ENCODE measurements at regions not wholly inside any gene's neighbourhood (a gene's known extent, or its start where the extent isn't known, plus 50 kb on each side); places are given as distances from the start of the nearest gene placed in this dataset.
"Not testable (repeated sequence)": the region's sequence is repeated elsewhere in the genome, so short reads cannot be mapped to it uniquely, and the experiment has no call there.

DNA sequence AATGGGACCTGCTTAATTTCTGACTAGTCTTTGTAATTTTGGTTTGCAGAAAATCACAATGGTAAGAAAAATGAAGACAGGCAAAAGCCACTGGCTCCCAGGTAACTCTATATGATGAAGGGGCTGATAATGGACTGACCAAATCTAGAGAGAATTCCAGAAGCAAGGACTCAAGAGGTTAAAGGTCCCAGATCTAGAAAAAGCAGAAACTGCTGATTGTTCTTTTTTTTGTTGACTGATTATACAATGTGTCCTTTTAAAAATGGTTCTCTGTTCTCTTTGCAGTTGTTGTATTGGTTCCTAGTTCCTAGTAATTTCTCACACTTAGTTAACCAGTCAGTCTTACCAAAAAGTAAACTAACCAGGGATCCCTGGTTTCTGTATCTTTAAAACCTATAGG lies 81.4 kb downstream of the PPIAL4C start:
- H3K36me3 ChIP-seq (ENCODE audit: insufficient read depth, low read length); H3K9ac ChIP-seq (ENCODE audit: low read depth, low read length); H3K9me3 ChIP-seq (ENCODE audit: insufficient read depth, low read depth, low read length); H3K4me1 ChIP-seq (ENCODE audit: insufficient read depth, low read length); H3K4me3 ChIP-seq (ENCODE audit: low read length); H3K27me3 ChIP-seq (ENCODE audit: insufficient read depth, low read length); H3K27ac ChIP-seq (ENCODE audit: low read depth, low read length): not testable (repeated sequence)

DNA sequence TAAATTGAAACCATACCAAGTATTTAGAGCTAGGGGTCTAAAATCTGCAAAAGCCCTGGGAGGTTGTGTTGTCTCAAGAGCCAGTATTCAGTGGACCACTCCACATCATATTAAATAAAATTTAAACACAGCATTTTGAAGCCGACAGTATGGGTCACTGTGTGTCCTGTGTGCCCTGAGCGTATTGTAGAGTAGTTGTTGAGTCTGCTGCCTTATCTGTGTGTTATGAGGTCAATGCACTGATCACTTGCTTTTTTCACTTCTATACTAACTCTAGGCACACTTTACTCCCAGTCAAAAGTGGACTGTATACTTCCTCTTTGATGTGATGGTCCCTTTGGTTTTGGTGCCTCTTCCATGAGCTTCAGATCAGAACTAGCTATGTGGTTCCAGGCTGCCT lies 81.9 kb downstream of the PPIAL4C start:
- H3K4me1 ChIP-seq (ENCODE audit: insufficient read depth, low read length); H3K4me3 ChIP-seq (ENCODE audit: low read length); H3K9me3 ChIP-seq (ENCODE audit: insufficient read depth, low read depth, low read length); H3K36me3 ChIP-seq (ENCODE audit: insufficient read depth, low read length); H3K9ac ChIP-seq (ENCODE audit: low read depth, low read length); H3K27me3 ChIP-seq (ENCODE audit: insufficient read depth, low read length); H3K27ac ChIP-seq (ENCODE audit: low read depth, low read length): not testable (repeated sequence)
- WGBS: no CpG with 5 or more reads among the region's 2 CpGs

DNA sequence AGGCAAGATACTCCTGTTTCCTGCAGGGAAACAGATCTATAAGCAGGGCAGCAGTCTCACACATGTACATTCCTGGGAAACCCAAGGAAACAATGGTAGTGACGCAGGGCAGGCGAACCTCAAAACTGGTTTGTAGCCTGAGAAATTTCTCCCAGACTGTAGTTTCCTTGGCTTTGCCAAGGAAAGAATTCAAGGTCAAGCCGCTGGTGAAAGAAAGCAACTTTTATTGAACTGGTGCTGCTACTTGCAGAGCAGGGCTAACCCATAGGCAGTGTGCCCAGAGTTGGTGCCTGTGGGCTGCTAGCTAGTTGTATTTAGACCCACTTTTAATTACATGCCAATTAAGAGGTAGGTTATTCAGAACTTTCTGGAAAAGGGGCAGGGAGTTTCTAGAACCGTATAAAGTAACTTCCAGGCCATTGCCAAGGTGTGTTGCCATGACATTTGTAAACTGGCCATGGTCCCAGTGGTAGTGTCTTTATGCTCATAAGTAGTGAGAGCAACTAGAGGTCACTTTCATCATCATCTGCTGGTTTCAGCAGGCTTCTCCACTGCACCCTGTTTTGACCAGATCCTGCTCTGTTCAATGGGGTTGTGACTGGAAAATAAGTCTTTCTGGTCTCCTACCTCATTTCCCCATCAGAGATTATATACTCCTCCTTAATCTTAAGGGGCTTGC lies 89.7 kb downstream of the PPIAL4C start:
- not testable (repeated sequence) for H3K4me1 ChIP-seq (ENCODE audit: insufficient read depth, low read length); H3K27me3 ChIP-seq (ENCODE audit: insufficient read depth, low read length); H3K36me3 ChIP-seq (ENCODE audit: insufficient read depth, low read length); H3K4me3 ChIP-seq (ENCODE audit: low read length); H3K9me3 ChIP-seq (ENCODE audit: insufficient read depth, low read depth, low read length); H3K27ac ChIP-seq (ENCODE audit: low read depth, low read length); H3K9ac ChIP-seq (ENCODE audit: low read depth, low read length)
- 95% methylated on average over 3 of the region's 4 CpGs for WGBS

DNA sequence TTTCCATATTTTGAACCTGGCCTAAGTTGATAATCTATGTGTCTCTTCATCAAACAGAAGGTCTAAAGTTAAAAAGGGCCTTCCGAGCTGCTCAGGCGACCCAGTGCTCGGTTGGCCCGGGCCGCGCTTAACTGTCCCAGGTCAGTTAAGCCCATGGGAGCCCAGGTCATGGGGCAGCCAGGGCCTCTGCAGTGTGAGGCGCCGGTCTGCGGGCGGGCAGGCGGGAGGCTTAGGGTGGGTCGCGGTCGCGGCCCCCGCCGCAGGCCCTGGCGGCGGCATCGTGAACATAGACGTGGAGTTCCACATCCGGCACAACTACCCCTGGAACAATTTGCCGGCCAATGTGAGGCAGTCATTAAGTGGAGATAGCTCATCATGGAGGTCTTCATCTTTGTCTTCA lies 91.3 kb downstream of the PPIAL4C start:
- not testable (repeated sequence) for H3K36me3 ChIP-seq (ENCODE audit: insufficient read depth, low read length); H3K4me1 ChIP-seq (ENCODE audit: insufficient read depth, low read length)
- 98% methylated on average over 23 of the region's 23 CpGs for WGBS

DNA sequence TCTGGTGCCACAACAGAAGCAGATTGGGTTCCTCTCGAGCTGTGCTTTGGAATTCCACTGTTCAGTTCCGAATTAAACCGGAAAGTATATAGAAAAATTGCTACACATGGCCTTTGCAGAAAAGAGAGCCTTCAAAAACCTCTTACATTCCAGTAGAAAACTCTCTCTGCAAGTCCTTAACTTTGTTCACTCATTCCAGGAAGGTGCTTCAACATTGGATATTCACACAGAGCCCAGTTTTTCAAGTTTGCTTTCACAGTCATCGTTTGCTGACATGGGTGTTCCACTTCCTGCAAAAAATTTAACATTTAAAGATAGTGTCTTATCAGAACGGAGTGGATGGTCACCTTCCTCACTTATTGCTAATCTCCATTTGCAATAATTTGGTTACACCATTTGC lies 93.7 kb downstream of the PPIAL4C start:
- not testable (repeated sequence) for H3K4me1 ChIP-seq (ENCODE audit: insufficient read depth, low read length); H3K4me3 ChIP-seq (ENCODE audit: low read length); H3K27me3 ChIP-seq (ENCODE audit: insufficient read depth, low read length); H3K36me3 ChIP-seq (ENCODE audit: insufficient read depth, low read length); H3K9me3 ChIP-seq (ENCODE audit: insufficient read depth, low read depth, low read length); H3K9ac ChIP-seq (ENCODE audit: low read depth, low read length); H3K27ac ChIP-seq (ENCODE audit: low read depth, low read length)
- 86% methylated on average over 4 of the region's 5 CpGs for WGBS

More for the DNA sequence above, 91.3 kb downstream of the PPIAL4C start:
- not testable (repeated sequence) for H3K27me3 ChIP-seq (ENCODE audit: insufficient read depth, low read length); H3K27ac ChIP-seq (ENCODE audit: low read depth, low read length); H3K4me3 ChIP-seq (ENCODE audit: low read length); H3K9ac ChIP-seq (ENCODE audit: low read depth, low read length); H3K9me3 ChIP-seq (ENCODE audit: insufficient read depth, low read depth, low read length)

DNA sequence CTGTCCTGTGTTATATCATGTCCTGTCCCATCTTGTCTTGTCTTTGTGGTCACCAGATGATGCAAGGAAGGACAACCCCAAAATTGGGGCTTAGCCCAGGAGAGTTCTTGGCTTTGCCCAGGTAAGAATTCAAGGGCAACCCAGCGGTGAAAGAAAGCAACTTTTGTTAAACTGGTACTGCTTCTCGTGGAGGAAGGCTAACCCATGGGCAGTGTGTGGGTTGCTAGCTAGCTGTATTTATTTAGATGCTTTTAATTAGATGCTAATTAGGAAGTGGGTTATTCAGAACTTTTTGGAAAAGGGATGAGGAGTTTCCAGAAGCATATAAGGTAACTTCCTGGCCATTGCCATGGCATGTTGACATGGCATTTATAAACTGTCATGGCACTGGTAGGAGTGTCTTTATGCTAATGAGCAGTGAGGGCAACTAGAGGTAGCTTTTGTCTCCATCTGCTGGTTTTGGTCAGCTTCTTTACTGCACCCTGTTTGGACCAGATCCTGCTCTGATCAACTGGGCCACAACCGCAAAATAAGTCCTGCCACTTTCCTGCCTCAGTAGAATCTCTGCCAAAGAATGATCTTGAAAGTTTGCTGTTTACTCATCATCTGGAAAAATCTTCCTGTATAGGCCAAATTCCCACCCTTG lies 95.8 kb upstream of the FCGR1A start:
- H3K4me3 ChIP-seq (ENCODE audit: low read length); H3K27me3 ChIP-seq (ENCODE audit: insufficient read depth, low read length); H3K4me1 ChIP-seq (ENCODE audit: insufficient read depth, low read length); H3K36me3 ChIP-seq (ENCODE audit: insufficient read depth, low read length); H3K27ac ChIP-seq (ENCODE audit: low read depth, low read length); H3K9me3 ChIP-seq (ENCODE audit: insufficient read depth, low read depth, low read length); H3K9ac ChIP-seq (ENCODE audit: low read depth, low read length): not testable (repeated sequence)
- WGBS: no CpG with 5 or more reads among the region's 3 CpGs

DNA sequence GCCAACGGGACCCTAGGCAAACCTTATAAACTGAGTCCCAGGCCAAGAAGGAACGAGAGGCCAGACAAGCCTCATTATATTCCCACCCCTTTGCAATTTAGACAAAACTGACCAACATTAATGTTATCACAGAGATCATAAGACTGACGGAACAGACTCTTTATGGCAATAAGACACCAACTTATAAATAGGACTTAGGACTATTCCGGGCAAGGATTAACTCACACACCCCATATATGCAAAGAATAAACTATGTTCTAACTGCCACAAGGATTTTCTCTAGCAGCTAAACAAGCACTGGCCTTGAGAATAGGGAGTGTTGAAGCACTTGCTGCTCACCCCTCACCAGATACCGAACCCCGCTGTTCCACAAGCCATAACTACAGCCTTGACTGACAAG lies 91.1 kb upstream of the FCGR1A start:
- not testable (repeated sequence) for H3K27ac ChIP-seq (ENCODE audit: low read depth, low read length); H3K9me3 ChIP-seq (ENCODE audit: insufficient read depth, low read depth, low read length); H3K4me1 ChIP-seq (ENCODE audit: insufficient read depth, low read length); H3K9ac ChIP-seq (ENCODE audit: low read depth, low read length); H3K27me3 ChIP-seq (ENCODE audit: insufficient read depth, low read length); H3K36me3 ChIP-seq (ENCODE audit: insufficient read depth, low read length); H3K4me3 ChIP-seq (ENCODE audit: low read length)
- 92% methylated on average over 3 of the region's 6 CpGs for WGBS

DNA sequence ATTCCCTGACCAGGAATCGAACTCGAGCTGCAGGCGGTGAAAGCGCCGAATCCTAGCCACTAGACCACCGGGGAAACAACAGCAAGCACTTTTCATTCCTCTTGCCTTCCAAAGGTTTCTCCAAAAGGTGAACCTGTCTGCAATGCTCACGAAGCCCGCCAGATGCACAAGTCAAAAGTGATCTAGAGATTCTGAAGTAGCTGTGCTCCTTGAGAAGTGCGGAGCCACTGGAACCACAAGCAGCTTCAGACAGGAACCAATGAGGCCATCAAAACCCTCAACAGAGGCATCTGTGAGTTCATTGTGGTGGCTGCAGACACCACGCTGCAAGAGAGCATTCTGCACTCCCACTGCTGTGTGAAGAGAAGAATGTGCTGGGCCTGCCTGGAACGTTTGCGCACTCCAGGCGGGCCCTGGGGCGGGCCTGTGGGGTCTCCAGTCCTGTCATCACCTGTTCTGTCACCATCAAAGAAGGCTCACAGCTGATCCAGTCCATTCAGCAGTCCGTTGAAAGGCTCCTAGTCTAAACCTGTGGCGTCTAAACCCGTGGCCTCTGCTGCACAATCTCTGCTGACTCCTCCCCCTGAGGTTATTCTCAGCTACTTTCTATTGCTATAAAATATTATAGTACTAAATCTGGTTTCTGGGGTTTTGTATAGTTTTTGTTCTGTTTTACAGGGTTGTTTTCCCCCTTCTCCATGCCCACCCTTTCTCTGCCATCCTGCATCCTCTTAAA lies 89.5 kb upstream of the FCGR1A start:
- not testable (repeated sequence) for H3K4me3 ChIP-seq (ENCODE audit: low read length); H3K9ac ChIP-seq (ENCODE audit: low read depth, low read length); H3K4me1 ChIP-seq (ENCODE audit: insufficient read depth, low read length); H3K27me3 ChIP-seq (ENCODE audit: insufficient read depth, low read length); H3K9me3 ChIP-seq (ENCODE audit: insufficient read depth, low read depth, low read length); H3K36me3 ChIP-seq (ENCODE audit: insufficient read depth, low read length); H3K27ac ChIP-seq (ENCODE audit: low read depth, low read length)
- WGBS: 97% methylated on average over 8 of the region's 17 CpGs

DNA sequence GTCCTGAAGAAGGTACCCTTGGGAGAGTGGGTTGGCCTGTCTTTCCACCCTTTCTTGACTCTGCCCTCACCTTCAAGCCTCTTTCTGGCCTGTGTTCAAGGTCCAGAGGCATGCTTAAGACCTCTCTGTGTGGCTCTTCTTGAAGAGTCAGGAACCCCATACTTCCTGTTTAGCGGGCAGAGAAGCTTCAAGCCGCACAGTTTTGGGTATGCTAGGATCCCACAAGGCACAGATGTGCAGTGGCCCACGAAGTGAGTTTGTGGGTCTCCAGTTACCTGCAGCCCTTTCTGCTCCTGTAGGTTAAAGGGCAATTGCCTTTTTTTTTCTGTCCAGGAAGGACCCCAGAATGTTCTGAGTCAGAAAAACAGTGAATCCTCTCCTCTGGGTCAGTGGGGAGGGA lies 87.4 kb upstream of the FCGR1A start:
- not testable (repeated sequence) for H3K36me3 ChIP-seq (ENCODE audit: insufficient read depth, low read length); H3K4me3 ChIP-seq (ENCODE audit: low read length); H3K27me3 ChIP-seq (ENCODE audit: insufficient read depth, low read length); H3K9me3 ChIP-seq (ENCODE audit: insufficient read depth, low read depth, low read length); H3K4me1 ChIP-seq (ENCODE audit: insufficient read depth, low read length); H3K9ac ChIP-seq (ENCODE audit: low read depth, low read length); H3K27ac ChIP-seq (ENCODE audit: low read depth, low read length)
- WGBS: 100% methylated on average over 2 of the region's 3 CpGs

DNA sequence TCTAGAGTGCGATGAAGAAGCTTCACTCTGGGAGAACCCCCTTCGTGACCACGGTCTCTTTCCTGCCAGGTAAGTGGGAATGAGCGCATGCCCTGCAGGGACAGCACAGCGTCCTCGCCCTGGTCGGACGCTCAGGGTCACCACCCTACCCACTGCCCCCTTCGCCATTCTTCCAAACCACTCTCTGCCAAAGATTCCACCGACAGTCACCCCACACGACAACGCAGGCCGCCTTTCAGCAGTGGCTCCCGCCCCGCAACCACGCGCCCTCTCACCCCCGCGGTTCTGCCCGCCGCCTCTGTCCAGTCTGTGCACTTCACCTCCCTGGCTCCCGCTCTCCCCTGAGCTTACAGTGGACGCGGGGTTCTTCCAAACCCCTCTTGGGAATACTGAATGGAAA lies 82.3 kb upstream of the FCGR1A start:
- H3K27me3 ChIP-seq (ENCODE audit: insufficient read depth, low read length); H3K9me3 ChIP-seq (ENCODE audit: insufficient read depth, low read depth, low read length); H3K4me1 ChIP-seq (ENCODE audit: insufficient read depth, low read length); H3K27ac ChIP-seq (ENCODE audit: low read depth, low read length); H3K4me3 ChIP-seq (ENCODE audit: low read length); H3K9ac ChIP-seq (ENCODE audit: low read depth, low read length); H3K36me3 ChIP-seq (ENCODE audit: insufficient read depth, low read length): not testable (repeated sequence)
- WGBS: 98% methylated on average over 12 of the region's 24 CpGs

DNA sequence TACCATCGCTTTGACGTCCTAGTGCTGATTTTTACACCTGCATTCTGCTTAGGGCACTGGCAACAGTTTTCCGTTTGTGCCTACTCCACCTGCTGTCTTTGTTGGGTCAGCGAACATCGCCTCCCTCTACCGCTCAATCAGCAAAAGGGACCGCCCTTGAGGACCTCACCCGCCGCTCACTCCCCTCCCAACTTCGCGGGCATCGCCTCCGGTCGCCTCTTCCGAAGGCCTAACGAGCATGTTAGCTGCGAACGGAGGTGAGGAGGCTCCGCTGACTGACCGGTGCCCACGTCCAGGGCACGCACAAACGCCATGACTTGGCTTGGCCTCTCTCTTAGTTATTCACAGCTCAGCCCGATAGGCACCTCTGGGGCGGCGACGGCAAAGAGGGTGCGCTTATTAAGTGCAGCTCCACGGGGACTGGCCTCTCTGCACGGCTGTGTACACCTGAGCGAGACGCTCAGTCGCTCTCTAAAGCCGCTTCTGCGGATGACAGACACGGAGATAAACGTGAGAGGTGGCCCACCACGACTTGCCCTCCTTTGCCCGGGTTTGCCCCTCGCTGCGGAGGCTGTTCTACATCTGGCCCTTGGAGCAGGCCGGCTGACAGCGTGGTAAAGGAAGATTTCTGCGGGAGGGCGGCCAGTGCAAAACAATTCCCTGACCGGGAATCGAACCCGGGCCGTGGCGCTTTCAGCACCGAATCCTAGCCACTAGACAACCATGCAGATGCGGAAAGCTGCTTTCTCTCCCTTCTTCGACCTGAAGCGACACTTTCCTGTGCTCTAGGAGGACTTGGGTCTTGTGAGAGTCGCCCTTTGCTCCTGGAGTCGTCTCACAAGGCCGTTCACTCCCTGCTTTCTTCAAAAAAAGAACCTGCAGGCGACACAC lies 81.6 kb upstream of the FCGR1A start:
- H3K27me3 ChIP-seq (ENCODE audit: insufficient read depth, low read length); H3K27ac ChIP-seq (ENCODE audit: low read depth, low read length); H3K36me3 ChIP-seq (ENCODE audit: insufficient read depth, low read length); H3K9me3 ChIP-seq (ENCODE audit: insufficient read depth, low read depth, low read length); H3K4me1 ChIP-seq (ENCODE audit: insufficient read depth, low read length); H3K9ac ChIP-seq (ENCODE audit: low read depth, low read length); H3K4me3 ChIP-seq (ENCODE audit: low read length): not testable (repeated sequence)
- WGBS: no CpG with 5 or more reads among the region's 58 CpGs

Measured in HUES64 (cell line).